ENCODE measurements at regions not wholly inside any gene's neighbourhood (a gene's known extent, or its start where the extent isn't known, plus 50 kb on each side); places are given as distances from the start of the nearest gene placed in this dataset.

GRCh38 chr15:60095711-60096110, 91.6 kb downstream of the FOXB1 start:
- no peak for DNase-seq (ENCODE audit: low spot score)

GRCh38 chr15:60096157-60096556, 92.0 kb downstream of the FOXB1 start:
- no peak for DNase-seq (ENCODE audit: low spot score)

GRCh38 chr15:60101416-60101815, 97.3 kb downstream of the FOXB1 start:
- DNase-seq (ENCODE audit: low spot score), result no peak

GRCh38 chr15:60102748-60103147, 98.6 kb downstream of the FOXB1 start:
- no peak for DNase-seq (ENCODE audit: low spot score)

GRCh38 chr15:60110909-60111308, 106.8 kb downstream of the FOXB1 start:
- no peak for DNase-seq (ENCODE audit: low spot score)

- DNase-seq (ENCODE audit: low spot score), result no peak
Measured at GRCh38 chr15:60115579-60116380, 111.7 kb downstream of the FOXB1 start.

GRCh38 chr15:60116456-60117089, 112.5 kb downstream of the FOXB1 start:
- DNase-seq (ENCODE audit: low spot score), result no peak

GRCh38 chr15:60118146-60118545, 114.0 kb downstream of the FOXB1 start:
- DNase-seq (ENCODE audit: low spot score), result no peak

GRCh38 chr15:60118626-60119025, 114.5 kb downstream of the FOXB1 start:
- DNase-seq (ENCODE audit: low spot score), result no peak

- DNase-seq (ENCODE audit: low spot score), result no peak
Measured at GRCh38 chr15:60119101-60119500, 115.0 kb downstream of the FOXB1 start.

- DNase-seq (ENCODE audit: low spot score), result no peak
Measured at GRCh38 chr15:60120100-60120499, 116.0 kb downstream of the FOXB1 start.

- DNase-seq (ENCODE audit: low spot score), result no peak
Measured at GRCh38 chr15:60121845-60122244, 117.7 kb downstream of the FOXB1 start.

- DNase-seq (ENCODE audit: low spot score), result no peak
Measured at GRCh38 chr15:60122691-60123090, 118.6 kb downstream of the FOXB1 start.

- DNase-seq (ENCODE audit: low spot score), result no peak
Measured at GRCh38 chr15:60124460-60125070, 120.5 kb downstream of the FOXB1 start.

- DNase-seq (ENCODE audit: low spot score), result no peak
Measured at GRCh38 chr15:60125334-60125733, 121.2 kb downstream of the FOXB1 start.

- no peak for DNase-seq (ENCODE audit: low spot score)
Measured at GRCh38 chr15:60126200-60126599, 122.1 kb downstream of the FOXB1 start.

- no peak for DNase-seq (ENCODE audit: low spot score)
Measured at GRCh38 chr15:60126661-60127060, 122.5 kb downstream of the FOXB1 start.

GRCh38 chr15:60128000-60128376, 123.9 kb downstream of the FOXB1 start:
- DNase-seq (ENCODE audit: low spot score), result peak; percentile 21

- DNase-seq (ENCODE audit: low spot score), result no peak
Measured at GRCh38 chr15:60128710-60129109, 124.6 kb downstream of the FOXB1 start.

GRCh38 chr15:60130398-60130797, 126.3 kb downstream of the FOXB1 start:
- no peak for DNase-seq (ENCODE audit: low spot score)

GRCh38 chr15:60130821-60131220, 126.7 kb downstream of the FOXB1 start:
- DNase-seq (ENCODE audit: low spot score), result no peak

- DNase-seq (ENCODE audit: low spot score), result no peak
Measured at GRCh38 chr15:60134609-60135008, 130.5 kb downstream of the FOXB1 start.

- no peak for DNase-seq (ENCODE audit: low spot score)
Measured at GRCh38 chr15:60135961-60136360, 131.8 kb downstream of the FOXB1 start.
